ENCODE measurements at regions not wholly inside any gene's neighbourhood (a gene's known extent, or its start where the extent isn't known, plus 50 kb on each side); places are given as distances from the start of the nearest gene placed in this dataset.

- Histone ChIP-seq H3K27me3 (no peaks in the 10 kb centered on the region), H3K9me3 (replicated peaks in 1 of 11) (no peaks in the 10 kb centered on the region), H3K4me3 (no peak overlapping the region), H3K27ac (no peak overlapping the region), H3K4me2 (no peak overlapping the region), H3K9ac (no peak overlapping the region), H3K4me1 (no peaks in the 10 kb centered on the region), H4K20me1 (no peaks in the 10 kb centered on the region), H3K36me3 (no peaks in the 10 kb centered on the region)
- TF ChIP-seq Cebpa-rat (IDR thresholded peaks at IDR 0.05) = no peak
Measured at GRCh38 chr13:85632526-85633195, 166.6 kb downstream of the SLITRK6 start.

- no peaks in the 10 kb centered on the region for H3K4me1 ChIP-seq
- TF ChIP-seq Cebpa-rat (IDR thresholded peaks at IDR 0.05) = no peak
- H3K9me3 ChIP-seq (replicated peaks in 1 of 11) = no peaks in the 10 kb centered on the region
Measured at GRCh38 chr13:85631801-85632200, 167.4 kb downstream of the SLITRK6 start.

GRCh38 chr13:85626603-85627002 is 172.6 kb downstream of the SLITRK6 start:
- no peak for TF ChIP-seq Cebpa-rat (IDR thresholded peaks at IDR 0.05)
- Histone ChIP-seq H3K4me2 (no peak overlapping the region), H3K9me3 (replicated peaks in 1 of 11) (no peaks in the 10 kb centered on the region), H4K20me1 (no peaks in the 10 kb centered on the region), H3K4me1 (no peaks in the 10 kb centered on the region), H3K4me3 (no peak overlapping the region), H3K9ac (no peak overlapping the region), H3K36me3 (no peaks in the 10 kb centered on the region), H3K27me3 (no peaks in the 10 kb centered on the region), H3K27ac (no peak overlapping the region)

More at GRCh38 chr13:85631801-85632200, 167.4 kb downstream of the SLITRK6 start:
- H3K27ac ChIP-seq = no peak overlapping the region
- no peaks in the 10 kb centered on the region for H3K36me3 ChIP-seq
- H3K9ac ChIP-seq = no peak overlapping the region
- H3K4me3 ChIP-seq = no peak overlapping the region
- H3K27me3 ChIP-seq = no peaks in the 10 kb centered on the region
- H4K20me1 ChIP-seq = no peaks in the 10 kb centered on the region
- H3K4me2 ChIP-seq = no peak overlapping the region

- Histone ChIP-seq H3K4me1 (no peaks in the 10 kb centered on the region), H3K4me3 (no peak overlapping the region), H3K9ac (no peak overlapping the region), H3K27ac (no peak overlapping the region), H3K4me2 (no peak overlapping the region), H3K9me3 (replicated peaks in 1 of 11) (no peaks in the 10 kb centered on the region), H3K36me3 (no peaks in the 10 kb centered on the region), H3K27me3 (no peaks in the 10 kb centered on the region), H4K20me1 (no peaks in the 10 kb centered on the region)
- no peak for TF ChIP-seq Cebpa-rat (IDR thresholded peaks at IDR 0.05)
Measured at GRCh38 chr13:85619321-85619720, 179.9 kb downstream of the SLITRK6 start.

GRCh38 chr13:85618521-85618920 is 180.7 kb downstream of the SLITRK6 start:
- no peak for TF ChIP-seq Cebpa-rat (IDR thresholded peaks at IDR 0.05)
- Histone ChIP-seq H3K27ac (no peak overlapping the region), H3K4me1 (no peaks in the 10 kb centered on the region), H3K9ac (no peak overlapping the region), H3K27me3 (no peaks in the 10 kb centered on the region), H3K9me3 (replicated peaks in 1 of 11) (no peaks in the 10 kb centered on the region), H4K20me1 (no peaks in the 10 kb centered on the region), H3K36me3 (no peaks in the 10 kb centered on the region), H3K4me3 (no peak overlapping the region), H3K4me2 (no peak overlapping the region)

GRCh38 chr13:85616275-85616674 is 182.9 kb downstream of the SLITRK6 start:
- Histone ChIP-seq H3K36me3 (no peaks in the 10 kb centered on the region), H3K9ac (no peak overlapping the region), H3K9me3 (replicated peaks in 1 of 11) (no peaks in the 10 kb centered on the region), H3K27me3 (no peaks in the 10 kb centered on the region), H3K4me1 (no peaks in the 10 kb centered on the region), H4K20me1 (no peaks in the 10 kb centered on the region), H3K4me2 (no peak overlapping the region), H3K4me3 (no peak overlapping the region), H3K27ac (no peak overlapping the region)
- no peak for TF ChIP-seq Cebpa-rat (IDR thresholded peaks at IDR 0.05)

GRCh38 chr13:85615031-85615430 is 184.2 kb downstream of the SLITRK6 start:
- Histone ChIP-seq H3K4me3 (no peak overlapping the region), H3K36me3 (no peaks in the 10 kb centered on the region), H3K9me3 (replicated peaks in 1 of 11) (no peaks in the 10 kb centered on the region), H4K20me1 (no peaks in the 10 kb centered on the region), H3K27me3 (no peaks in the 10 kb centered on the region), H3K4me2 (no peak overlapping the region), H3K4me1 (no peaks in the 10 kb centered on the region), H3K9ac (no peak overlapping the region), H3K27ac (no peak overlapping the region)
- TF ChIP-seq Cebpa-rat (IDR thresholded peaks at IDR 0.05) = no peak

GRCh38 chr13:85610024-85610423 is 189.2 kb downstream of the SLITRK6 start:
- Histone ChIP-seq H3K9ac (no peak overlapping the region), H3K4me3 (no peak overlapping the region), H3K27me3 (no peaks in the 10 kb centered on the region), H4K20me1 (no peaks in the 10 kb centered on the region), H3K4me1 (no peaks in the 10 kb centered on the region), H3K9me3 (replicated peaks in 1 of 11) (no peaks in the 10 kb centered on the region), H3K27ac (no peak overlapping the region), H3K4me2 (no peak overlapping the region), H3K36me3 (no peaks in the 10 kb centered on the region)
- no peak for TF ChIP-seq Cebpa-rat (IDR thresholded peaks at IDR 0.05)

GRCh38 chr13:85608255-85608829 is 190.9 kb downstream of the SLITRK6 start:
- Histone ChIP-seq H3K4me3 (no peak overlapping the region), H3K27ac (no peak overlapping the region), H4K20me1 (no peaks in the 10 kb centered on the region), H3K27me3 (no peaks in the 10 kb centered on the region), H3K4me1 (no peaks in the 10 kb centered on the region), H3K9ac (no peak overlapping the region), H3K4me2 (no peak overlapping the region), H3K36me3 (no peaks in the 10 kb centered on the region), H3K9me3 (replicated peaks in 1 of 11) (no peaks in the 10 kb centered on the region)
- no peak for TF ChIP-seq Cebpa-rat (IDR thresholded peaks at IDR 0.05)

- Histone ChIP-seq H3K4me1 (no peaks in the 10 kb centered on the region), H3K27ac (no peak overlapping the region), H3K27me3 (no peaks in the 10 kb centered on the region), H3K4me2 (no peak overlapping the region), H3K4me3 (no peak overlapping the region), H3K9me3 (replicated peaks in 1 of 11) (no peaks in the 10 kb centered on the region), H4K20me1 (no peaks in the 10 kb centered on the region), H3K36me3 (no peaks in the 10 kb centered on the region), H3K9ac (no peak overlapping the region)
- TF ChIP-seq Cebpa-rat (IDR thresholded peaks at IDR 0.05) = no peak
Measured at GRCh38 chr13:85603735-85604134, 195.5 kb downstream of the SLITRK6 start.

Data from BLaER1 treated with 17β-estradiol and CSF1 and Interleukin-3, amounts not matched to agents 10 nM and 100 nM (cell line).